HG03521 (cell line): ENCODE measurements at regions not wholly inside any gene's neighbourhood (a gene's known extent, or its start where the extent isn't known, plus 50 kb on each side); places are given as distances from the start of the nearest gene placed in this dataset.

Source experiments
- ATAC-seq: cut with Tn5 transposase; IDR thresholded peaks from one replicate; pipeline ENCODE4 v1.9.1; 2021; ENCODE audit warnings: mild to moderate bottlenecking, moderate library complexity; ENCODE audit not compliant: unreplicated experiment

DNA sequence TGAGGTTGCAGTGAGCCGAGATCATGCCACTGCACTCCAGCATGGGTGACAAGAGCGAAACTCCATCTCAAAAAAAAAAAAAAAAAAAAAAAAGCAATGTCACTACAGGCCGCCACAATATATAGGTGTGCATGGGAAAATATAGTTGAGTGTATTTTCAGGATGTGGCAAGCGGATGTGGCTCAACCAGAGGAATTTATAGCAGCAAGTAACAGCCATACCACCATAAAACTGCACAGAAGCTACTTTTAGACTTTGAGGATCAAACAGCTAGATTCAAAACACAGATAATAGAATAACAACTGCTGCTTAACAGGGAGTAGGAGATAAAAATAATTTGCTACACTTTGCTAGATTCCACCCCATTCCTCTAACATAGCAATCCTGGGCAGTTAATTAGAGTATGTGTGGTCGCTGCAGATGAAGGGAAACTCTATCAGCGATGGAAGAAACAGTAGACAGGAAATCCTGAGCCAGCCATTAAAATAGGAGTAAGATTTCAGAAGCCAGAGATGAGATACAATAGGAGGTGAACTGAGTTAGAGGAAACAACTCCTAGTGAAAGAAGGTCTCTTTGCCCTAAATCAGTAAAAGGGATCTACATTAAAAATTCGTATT, 318.7 kb upstream of the STT3B start:
- ATAC-seq, result no peak

DNA sequence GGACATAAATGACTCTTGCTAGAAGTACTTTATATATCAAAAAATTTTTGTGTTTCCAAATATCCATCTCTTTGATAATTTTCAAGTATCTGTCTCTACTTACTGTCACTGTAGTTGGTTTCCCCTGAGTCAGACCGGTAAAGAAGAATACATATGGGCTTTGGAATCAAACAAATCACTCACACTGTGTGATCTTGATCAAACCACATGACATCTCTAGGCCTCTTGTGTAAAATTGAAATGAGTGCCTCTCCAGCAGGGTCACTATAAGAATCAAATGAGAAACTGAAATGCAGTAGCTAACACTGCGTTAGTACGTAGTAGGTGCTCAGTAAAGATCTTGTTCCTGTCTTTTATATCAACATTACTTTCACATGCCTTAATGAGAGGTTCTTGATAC, 314.6 kb upstream of the STT3B start:
- no peak for ATAC-seq

DNA sequence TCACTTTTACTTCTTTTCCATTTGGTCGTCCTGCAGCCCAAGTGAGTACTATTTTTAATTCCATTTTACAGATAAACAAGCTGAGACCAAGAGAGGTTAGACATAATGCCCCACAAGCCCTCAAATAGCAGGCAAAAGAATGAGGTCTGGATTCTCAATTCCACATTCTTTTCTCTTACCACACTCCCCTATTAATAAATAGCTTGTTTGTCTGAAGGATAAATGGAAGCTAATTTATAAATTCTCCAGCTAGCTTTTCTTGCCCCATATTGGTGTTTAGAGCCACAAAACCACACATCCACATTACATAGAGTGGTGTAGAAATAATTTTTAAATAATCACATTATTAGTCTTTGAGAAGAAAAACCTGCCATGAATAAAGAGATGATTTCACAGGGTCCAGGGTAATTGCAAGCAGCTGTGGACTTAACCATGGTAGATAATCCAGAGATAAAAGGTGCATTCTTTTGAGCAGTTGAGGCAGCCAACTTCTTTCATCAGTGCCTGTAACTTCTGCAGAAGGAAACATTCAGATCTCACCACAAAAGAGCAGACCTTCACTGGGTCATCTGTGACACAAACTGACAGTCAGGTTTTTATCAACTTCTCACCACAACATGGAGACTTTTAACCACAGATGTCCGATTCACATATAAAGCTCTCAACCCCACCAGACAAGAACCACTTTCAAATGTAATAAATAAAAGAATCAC, 313.4 kb upstream of the STT3B start:
- peak; percentile 64 for ATAC-seq

DNA sequence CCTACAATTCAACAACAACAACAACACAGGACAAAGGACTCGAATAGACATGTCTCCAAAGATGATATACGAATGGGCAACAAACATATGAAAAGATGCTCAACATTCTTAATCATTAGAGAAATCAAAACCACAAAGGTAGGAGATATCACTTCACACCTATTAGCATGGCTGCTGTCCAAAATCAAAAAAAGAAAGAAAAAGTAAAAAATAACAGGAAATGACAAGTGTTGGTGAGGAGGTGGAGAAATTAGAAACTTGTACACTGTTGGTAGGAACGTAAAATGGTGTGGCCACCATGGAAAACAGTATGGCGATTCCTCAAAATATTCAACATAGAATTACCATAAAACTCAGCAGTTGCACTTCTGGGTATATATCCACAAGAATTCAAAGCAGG, 312.3 kb upstream of the STT3B start:
- ATAC-seq, result no peak

DNA sequence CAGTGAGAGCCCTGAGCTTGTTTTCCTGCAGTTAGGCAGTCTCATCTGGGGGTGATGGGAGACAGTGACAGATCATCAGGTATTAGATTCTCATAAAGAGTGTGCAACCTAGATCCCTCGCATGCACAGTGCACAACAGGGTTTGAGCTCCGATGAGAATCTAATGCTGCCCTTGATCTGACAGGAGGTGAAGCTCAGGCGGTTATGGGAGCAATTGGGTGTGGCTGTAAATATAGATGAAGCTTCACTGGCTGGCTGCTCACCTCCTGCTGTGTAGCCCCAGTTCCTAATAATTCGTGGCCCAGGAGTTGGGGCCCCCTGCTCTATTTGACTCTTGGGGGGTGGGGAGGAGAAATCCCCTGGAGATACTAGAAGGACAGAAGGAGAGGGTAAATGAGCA, 309.4 kb upstream of the STT3B start:
- no peak for ATAC-seq

- no peak for ATAC-seq
Measured at GRCh38 chr3:31224936-31225335, 307.8 kb upstream of the STT3B start.

DNA sequence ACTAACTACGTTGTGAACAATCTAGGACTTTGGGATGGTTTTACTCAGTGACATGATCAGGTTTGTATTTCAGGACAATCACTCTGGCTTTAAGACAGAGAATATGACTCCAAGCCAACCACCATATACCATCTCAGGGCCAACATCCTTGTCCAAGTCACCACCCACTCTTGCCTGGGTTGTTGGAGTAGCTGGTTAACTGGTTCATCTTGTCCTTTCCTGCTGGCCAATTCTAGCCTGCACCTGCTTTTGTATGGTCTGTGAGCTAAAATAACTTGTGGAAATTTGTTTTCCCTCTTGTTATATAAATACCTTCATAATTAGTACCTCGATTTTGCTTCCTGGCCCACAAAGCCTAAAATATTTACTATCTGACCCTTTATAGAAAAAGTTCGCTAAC, 306.8 kb upstream of the STT3B start:
- ATAC-seq, result no peak

GRCh38 chr3:31226346-31226745, 306.4 kb upstream of the STT3B start:
- ATAC-seq, result no peak

DNA sequence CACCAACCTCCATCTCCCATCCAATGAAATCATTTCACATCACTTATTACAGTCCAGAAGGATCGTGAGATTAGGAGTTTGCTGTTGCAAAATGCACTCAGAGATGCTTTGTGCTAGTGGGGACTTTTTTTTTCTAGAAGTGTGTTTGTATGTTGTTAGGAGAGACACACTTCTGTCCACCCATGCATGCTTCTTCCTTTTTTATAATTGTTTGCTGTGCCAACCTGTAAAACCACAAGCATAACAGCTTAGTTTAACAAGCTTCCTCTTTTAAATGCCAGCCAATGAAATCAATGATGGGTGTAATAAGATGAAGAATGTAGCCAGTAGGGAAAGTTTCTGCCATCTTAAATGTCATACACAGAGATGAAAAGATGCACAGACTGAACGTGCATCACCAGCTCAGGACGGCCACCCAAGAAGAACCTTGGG, 305.6 kb upstream of the STT3B start:
- ATAC-seq, result peak; percentile 34

DNA sequence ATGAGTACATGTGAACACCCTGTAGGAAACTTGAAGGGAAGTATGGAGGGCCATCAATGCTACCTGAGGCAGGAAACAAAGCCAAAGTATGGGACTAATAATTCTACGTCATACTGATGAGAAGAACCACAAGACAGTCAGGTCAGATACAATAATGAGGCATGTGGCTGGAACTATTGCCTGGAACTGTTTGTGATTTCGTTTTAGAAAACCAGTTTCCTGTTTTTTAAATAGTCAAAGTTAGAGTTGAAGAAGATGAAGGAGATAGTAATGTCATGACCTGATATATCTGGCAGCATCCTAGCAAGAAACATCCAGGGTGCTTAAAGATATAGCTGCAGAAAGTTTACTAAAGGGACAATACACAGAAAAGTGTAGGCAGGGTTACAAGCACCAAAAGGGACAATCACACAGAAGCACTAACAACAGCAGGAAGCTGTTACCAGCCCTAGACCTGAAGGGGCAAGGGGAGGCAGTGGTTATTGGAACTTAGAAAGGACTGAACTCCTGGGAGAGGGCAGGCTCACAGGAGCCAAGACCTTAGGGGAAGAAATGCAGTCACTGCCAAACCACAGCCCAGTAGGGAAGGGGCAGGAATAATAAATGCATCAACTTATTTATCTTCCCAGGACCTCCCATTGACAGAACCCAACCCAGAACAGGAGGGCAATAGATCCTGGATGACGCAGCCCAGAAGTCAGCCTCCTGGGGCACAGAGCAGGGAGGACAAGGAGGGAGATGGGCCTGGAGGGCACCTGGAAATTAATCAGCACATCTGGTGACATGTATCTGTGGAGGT, 302.1 kb upstream of the STT3B start:
- no peak for ATAC-seq

DNA sequence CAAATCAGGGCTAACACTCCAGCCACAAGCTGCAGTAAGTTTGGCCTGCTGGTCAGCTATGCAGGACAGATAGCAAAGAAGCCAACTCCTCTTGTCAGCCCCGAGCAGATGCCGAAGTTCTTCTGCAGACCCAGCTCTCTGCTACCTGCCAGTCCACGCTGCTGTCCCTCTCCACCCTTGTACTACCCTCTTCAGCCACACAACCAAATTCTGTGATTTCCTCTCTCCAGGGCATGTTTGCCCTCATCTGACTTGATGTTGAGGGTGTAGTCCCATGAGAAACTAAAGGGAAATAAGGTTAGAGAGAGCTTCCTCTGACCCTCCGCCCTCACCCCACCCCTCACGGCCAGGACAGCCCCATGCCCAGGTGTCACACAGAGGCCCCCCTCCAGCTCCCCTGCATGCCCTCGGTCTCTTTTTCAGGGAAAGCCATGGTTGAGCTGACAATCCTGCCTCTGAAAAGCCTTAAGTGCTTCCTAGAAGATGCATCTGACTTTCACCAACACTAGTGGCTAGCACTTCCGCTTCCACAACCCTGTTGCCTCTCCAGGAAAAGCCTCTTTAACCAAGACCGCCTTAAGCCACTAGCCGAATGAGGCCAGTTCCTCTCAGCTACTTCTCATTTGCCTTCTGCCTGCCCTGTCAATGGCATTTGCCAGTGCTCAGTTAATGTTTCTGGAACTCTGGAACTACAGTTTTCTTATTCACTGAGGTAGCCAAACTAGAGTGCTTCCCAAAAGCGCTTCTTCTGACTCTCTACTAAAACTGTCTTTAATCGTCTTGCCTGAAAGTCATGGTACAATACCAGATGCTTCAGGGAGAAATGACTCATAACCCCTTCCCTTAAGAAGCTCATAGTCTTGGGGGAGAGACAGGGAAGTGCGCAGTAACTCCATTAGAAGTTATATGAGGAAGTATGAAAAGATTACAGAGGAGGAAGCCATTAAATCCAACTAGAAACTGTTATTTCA, 300.4 kb upstream of the STT3B start:
- ATAC-seq, result no peak

DNA sequence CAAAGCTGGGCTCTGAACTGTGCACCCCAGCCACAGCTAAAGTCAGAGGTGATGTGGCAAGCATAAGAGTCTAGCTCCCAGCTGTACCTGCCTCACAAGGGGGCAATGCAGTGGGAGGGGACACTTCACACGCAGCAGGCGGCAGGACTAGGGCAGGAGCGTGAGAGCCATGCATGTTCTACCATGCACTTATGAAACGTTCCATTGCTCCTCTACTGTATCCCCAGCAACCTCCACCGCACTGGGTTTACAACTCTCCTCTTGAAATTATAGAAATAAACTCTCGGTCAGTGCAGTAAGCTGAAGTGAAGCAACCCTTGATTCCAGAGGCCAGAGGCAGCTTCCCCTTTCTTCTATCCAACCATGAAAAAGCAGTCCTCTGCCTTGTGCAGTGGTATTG, 298.6 kb upstream of the STT3B start:
- ATAC-seq, result no peak

GRCh38 chr3:31235062-31235700, 297.5 kb upstream of the STT3B start:
- no peak for ATAC-seq

DNA sequence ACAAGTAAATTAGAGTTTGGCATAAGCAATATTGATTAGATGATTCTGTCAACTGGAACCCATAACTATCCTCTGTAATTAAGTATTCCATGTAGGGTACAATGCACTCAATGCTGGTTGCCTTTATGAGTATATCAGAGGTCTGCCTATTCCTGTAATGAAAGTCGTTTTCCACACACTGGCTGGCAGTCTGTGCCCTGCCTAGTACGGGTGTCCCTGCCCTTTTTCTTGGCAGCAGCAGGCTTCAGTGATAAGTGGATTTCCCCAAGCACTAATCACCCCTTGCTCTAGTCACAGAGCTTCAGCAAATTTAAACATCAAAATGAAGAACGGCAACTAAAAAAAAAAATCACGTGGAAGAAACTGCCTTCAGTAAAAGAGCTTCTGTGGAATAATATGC, 294.8 kb upstream of the STT3B start:
- no peak for ATAC-seq

GRCh38 chr3:31240013-31240412, 292.7 kb upstream of the STT3B start:
- ATAC-seq, result no peak

DNA sequence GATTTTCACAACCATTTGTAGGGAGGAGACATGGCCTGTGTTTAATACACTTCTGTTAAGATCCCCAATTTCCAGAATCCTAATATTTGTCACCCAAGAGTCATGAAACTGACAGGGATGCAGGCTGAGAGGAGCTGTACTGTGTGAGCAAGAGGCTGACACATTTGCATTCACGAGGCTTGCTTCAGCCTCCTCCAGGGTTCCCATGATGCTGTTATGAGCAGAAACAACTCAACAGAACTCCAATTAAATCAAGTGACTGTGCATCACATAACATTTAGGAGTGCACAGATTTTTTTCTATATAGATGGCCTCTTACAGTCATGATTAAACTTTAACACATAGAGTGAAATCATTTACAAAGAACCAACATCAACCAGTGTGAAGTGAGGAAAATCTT, 292.3 kb upstream of the STT3B start:
- no peak for ATAC-seq

DNA sequence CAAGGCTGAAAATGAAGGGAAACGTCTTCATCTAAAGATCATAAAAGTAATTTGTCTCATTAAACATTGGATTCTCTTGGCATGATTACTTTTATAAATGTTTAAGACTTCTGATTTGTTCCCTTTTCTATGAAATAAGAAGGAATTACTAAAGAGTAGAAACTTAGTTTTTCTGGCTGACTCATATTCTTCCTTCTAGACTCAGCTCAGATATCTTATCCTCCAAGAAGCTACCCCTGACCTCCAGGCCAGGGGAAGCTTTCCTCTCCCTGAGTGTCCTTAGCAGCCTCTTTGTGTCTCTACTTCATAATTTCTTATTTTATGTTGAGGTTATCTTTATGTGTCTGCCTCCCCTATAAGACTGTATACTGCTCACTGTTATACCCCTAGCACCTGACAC, 291.9 kb upstream of the STT3B start:
- ATAC-seq, result no peak

- no peak for ATAC-seq
Measured at GRCh38 chr3:31241533-31241932, 291.2 kb upstream of the STT3B start.

- peak; percentile 43 for ATAC-seq
Measured at GRCh38 chr3:31242026-31242960, 290.4 kb upstream of the STT3B start.
